SK-N-SH treated with all-trans-retinoic acid at 6 μM for 48 hours (cell line): ENCODE measurements at regions not wholly inside any gene's neighbourhood (a gene's known extent, or its start where the extent isn't known, plus 50 kb on each side); places are given as distances from the start of the nearest gene placed in this dataset.

Source experiments
- ATAC-seq: fragments of 200-7000 bp; cut with Tn5 transposase; 3 replicates; pipeline ENCODE4 v1.9.1; 2020; ENCODE audit warnings: mild to moderate bottlenecking, moderate library complexity
- ARNTL ChIP-seq: fragments of 450-650 bp; formaldehyde crosslinking; IDR thresholded peaks from 2 replicates; pipeline ENCODE4 v1.5.0; 2020; ENCODE audit warnings: low read depth, mild to moderate bottlenecking, moderate library complexity, borderline replicate concordance
- BACH2 ChIP-seq: fragments of 250-450 bp; sonication (Bioruptor Pico); IDR thresholded peaks from 2 replicates; pipeline ENCODE4 v1.9.0; 2021; ENCODE audit warnings: mild to moderate bottlenecking, borderline replicate concordance
- CSDC2 ChIP-seq: fragments of 250-450 bp; sonication (Bioruptor Pico); IDR thresholded peaks from 2 replicates; pipeline ENCODE4 v1.5.0; 2020; ENCODE audit warnings: mild to moderate bottlenecking, moderate library complexity
- ESRRG ChIP-seq: fragments of 250-450 bp; sonication (Bioruptor Pico); IDR thresholded peaks from 2 replicates; pipeline ENCODE4 v1.6.1; 2021; ENCODE audit warnings: mild to moderate bottlenecking
- ISL1 ChIP-seq: fragments of 250-450 bp; sonication (Bioruptor Pico); IDR thresholded peaks from 2 replicates; pipeline ENCODE4 v2.1.2; 2022; ENCODE audit warnings: mild to moderate bottlenecking, moderate library complexity
- OSR1 ChIP-seq: fragments of 250-450 bp; sonication (Bioruptor Pico); IDR thresholded peaks from 2 replicates; pipeline ENCODE4 v1.8.0; 2022; ENCODE audit warnings: moderate library complexity, mild to moderate bottlenecking, inconsistent platforms
- PPARA ChIP-seq: fragments of 250-450 bp; sonication (Bioruptor Pico); IDR thresholded peaks from 2 replicates; pipeline ENCODE4 v1.5.0; 2020; ENCODE audit warnings: mild to moderate bottlenecking, borderline replicate concordance
- RARB ChIP-seq: fragments of 250-450 bp; sonication (Bioruptor Pico); IDR thresholded peaks from 2 replicates; pipeline ENCODE4 v1.8.0; 2021; ENCODE audit warnings: mild to moderate bottlenecking, moderate library complexity
- SNAI2 ChIP-seq: fragments of 250-450 bp; sonication (Bioruptor Pico); IDR thresholded peaks from 2 replicates; pipeline ENCODE4 v1.5.0; 2020; ENCODE audit warnings: mild to moderate bottlenecking, moderate library complexity
- TCF4 ChIP-seq: fragments of 250-450 bp; sonication (Bioruptor Pico); IDR thresholded peaks from 2 replicates; pipeline ENCODE4 v1.8.0; 2021; ENCODE audit warnings: mild to moderate bottlenecking, moderate library complexity, borderline replicate concordance
- TOX ChIP-seq: fragments of 250-450 bp; sonication (Bioruptor Pico); IDR thresholded peaks from 2 replicates; pipeline ENCODE4 v1.8.0; 2021; ENCODE audit warnings: mild to moderate bottlenecking, moderate library complexity, borderline replicate concordance
- ZC3H10 ChIP-seq: fragments of 250-450 bp; sonication (Bioruptor Pico); IDR thresholded peaks from 2 replicates; pipeline ENCODE4 v1.5.1; 2021; ENCODE audit warnings: mild to moderate bottlenecking, moderate library complexity
- ZFP3 ChIP-seq: fragments of 250-450 bp; sonication (Bioruptor Pico); IDR thresholded peaks from 2 replicates; pipeline ENCODE4 v1.5.0; 2020; ENCODE audit warnings: mild to moderate bottlenecking, moderate library complexity
- ZFP30 ChIP-seq: fragments of 450-650 bp; formaldehyde crosslinking; IDR thresholded peaks from 2 replicates; pipeline ENCODE4 v1.5.0; 2022; ENCODE audit warnings: mild to moderate bottlenecking, moderate library complexity
- ZNF70 ChIP-seq: fragments of 450-650 bp; formaldehyde crosslinking; IDR thresholded peaks from 2 replicates; pipeline ENCODE4 v1.5.0; 2020; ENCODE audit warnings: mild to moderate bottlenecking, moderate library complexity
- ZNF8 ChIP-seq: fragments of 450-650 bp; formaldehyde crosslinking; IDR thresholded peaks from 2 replicates; pipeline ENCODE4 v1.5.0; 2020; ENCODE audit warnings: mild to moderate bottlenecking, moderate library complexity
- TF ChIP-seq, protein P1 (sequence below): fragments of 250-450 bp; sonication (Bioruptor Pico); IDR thresholded peaks from 2 replicates; pipeline ENCODE4 v1.8.0; 2020; ENCODE audit warnings: mild to moderate bottlenecking, moderate library complexity, borderline replicate concordance
- TF ChIP-seq, protein P2 (sequence below): fragments of 250-450 bp; sonication (Bioruptor Pico); IDR thresholded peaks from 2 replicates; pipeline ENCODE4 v1.5.1; 2021; ENCODE audit warnings: mild to moderate bottlenecking, moderate library complexity
- TF ChIP-seq, protein P3 (sequence below): fragments of 250-450 bp; sonication (Bioruptor Pico); IDR thresholded peaks from 2 replicates; pipeline ENCODE4 v1.5.1; 2020; ENCODE audit warnings: low read depth, mild to moderate bottlenecking, moderate library complexity
- TF ChIP-seq, protein P4 (sequence below): fragments of 250-450 bp; sonication (Bioruptor Pico); IDR thresholded peaks from 2 replicates; pipeline ENCODE4 v1.8.0; 2021; ENCODE audit warnings: low read depth, mild to moderate bottlenecking, moderate library complexity, borderline replicate concordance
- TF ChIP-seq, protein P5 (sequence below): fragments of 250-450 bp; sonication (Bioruptor Pico); IDR thresholded peaks from 2 replicates; pipeline ENCODE4 v1.5.0; 2020; ENCODE audit warnings: mild to moderate bottlenecking, moderate library complexity

DNA sequence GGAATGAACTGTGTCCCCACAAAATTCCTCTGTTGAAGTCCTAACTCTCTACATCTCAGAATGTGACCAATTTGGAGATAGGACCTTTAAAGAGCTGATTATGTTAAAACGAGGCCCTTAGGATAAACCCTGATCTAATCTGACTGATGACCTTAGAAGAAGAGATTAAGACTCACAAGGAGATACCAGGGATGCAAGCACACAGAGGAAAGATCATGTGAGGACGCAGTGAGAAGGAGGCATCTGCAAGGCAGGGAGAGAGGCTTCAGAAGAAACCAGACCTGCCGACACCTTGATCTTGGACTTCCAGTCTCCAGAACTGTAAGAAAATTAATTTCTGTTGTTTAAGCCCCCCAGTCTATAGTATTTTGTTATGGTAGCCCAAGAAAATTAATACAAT lies 94.9 kb upstream of the ZNF800 start:
- TF ChIP-seq BACH2 (no peak), ARNTL (CRISPR knock-in tag) (no peak), ZNF70 (CRISPR knock-in tag) (no peak), PPARA (CRISPR knock-in tag) (no peak), ZC3H10 (CRISPR knock-in tag) (no peak), ZNF8 (no peak), TOX (no peak), RARB (CRISPR knock-in tag) (no peak), ESRRG (CRISPR knock-in tag) (no peak), ZFP30 (no peak)
- TF ChIP-seq, protein P1, sequence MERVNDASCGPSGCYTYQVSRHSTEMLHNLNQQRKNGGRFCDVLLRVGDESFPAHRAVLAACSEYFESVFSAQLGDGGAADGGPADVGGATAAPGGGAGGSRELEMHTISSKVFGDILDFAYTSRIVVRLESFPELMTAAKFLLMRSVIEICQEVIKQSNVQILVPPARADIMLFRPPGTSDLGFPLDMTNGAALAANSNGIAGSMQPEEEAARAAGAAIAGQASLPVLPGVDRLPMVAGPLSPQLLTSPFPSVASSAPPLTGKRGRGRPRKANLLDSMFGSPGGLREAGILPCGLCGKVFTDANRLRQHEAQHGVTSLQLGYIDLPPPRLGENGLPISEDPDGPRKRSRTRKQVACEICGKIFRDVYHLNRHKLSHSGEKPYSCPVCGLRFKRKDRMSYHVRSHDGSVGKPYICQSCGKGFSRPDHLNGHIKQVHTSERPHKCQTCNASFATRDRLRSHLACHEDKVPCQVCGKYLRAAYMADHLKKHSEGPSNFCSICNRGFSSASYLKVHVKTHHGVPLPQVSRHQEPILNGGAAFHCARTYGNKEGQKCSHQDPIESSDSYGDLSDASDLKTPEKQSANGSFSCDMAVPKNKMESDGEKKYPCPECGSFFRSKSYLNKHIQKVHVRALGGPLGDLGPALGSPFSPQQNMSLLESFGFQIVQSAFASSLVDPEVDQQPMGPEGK (CRISPR knock-in tag) = no peak
- TF ChIP-seq, protein P2, sequence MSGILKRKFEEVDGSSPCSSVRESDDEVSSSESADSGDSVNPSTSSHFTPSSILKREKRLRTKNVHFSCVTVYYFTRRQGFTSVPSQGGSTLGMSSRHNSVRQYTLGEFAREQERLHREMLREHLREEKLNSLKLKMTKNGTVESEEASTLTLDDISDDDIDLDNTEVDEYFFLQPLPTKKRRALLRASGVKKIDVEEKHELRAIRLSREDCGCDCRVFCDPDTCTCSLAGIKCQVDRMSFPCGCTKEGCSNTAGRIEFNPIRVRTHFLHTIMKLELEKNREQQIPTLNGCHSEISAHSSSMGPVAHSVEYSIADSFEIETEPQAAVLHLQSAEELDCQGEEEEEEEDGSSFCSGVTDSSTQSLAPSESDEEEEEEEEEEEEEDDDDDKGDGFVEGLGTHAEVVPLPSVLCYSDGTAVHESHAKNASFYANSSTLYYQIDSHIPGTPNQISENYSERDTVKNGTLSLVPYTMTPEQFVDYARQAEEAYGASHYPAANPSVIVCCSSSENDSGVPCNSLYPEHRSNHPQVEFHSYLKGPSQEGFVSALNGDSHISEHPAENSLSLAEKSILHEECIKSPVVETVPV (CRISPR knock-in tag) = no peak
- TF ChIP-seq, protein P3, sequence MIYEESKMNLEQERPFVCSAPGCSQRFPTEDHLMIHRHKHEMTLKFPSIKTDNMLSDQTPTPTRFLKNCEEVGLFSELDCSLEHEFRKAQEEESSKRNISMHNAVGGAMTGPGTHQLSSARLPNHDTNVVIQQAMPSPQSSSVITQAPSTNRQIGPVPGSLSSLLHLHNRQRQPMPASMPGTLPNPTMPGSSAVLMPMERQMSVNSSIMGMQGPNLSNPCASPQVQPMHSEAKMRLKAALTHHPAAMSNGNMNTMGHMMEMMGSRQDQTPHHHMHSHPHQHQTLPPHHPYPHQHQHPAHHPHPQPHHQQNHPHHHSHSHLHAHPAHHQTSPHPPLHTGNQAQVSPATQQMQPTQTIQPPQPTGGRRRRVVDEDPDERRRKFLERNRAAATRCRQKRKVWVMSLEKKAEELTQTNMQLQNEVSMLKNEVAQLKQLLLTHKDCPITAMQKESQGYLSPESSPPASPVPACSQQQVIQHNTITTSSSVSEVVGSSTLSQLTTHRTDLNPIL (CRISPR knock-in tag) = no peak
- TF ChIP-seq, protein P4, sequence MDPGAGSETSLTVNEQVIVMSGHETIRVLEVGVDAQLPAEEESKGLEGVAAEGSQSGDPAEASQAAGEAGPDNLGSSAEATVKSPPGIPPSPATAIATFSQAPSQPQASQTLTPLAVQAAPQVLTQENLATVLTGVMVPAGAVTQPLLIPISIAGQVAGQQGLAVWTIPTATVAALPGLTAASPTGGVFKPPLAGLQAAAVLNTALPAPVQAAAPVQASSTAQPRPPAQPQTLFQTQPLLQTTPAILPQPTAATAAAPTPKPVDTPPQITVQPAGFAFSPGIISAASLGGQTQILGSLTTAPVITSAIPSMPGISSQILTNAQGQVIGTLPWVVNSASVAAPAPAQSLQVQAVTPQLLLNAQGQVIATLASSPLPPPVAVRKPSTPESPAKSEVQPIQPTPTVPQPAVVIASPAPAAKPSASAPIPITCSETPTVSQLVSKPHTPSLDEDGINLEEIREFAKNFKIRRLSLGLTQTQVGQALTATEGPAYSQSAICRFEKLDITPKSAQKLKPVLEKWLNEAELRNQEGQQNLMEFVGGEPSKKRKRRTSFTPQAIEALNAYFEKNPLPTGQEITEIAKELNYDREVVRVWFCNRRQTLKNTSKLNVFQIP (CRISPR knock-in tag) = no peak
- no peak for ATAC-seq

DNA sequence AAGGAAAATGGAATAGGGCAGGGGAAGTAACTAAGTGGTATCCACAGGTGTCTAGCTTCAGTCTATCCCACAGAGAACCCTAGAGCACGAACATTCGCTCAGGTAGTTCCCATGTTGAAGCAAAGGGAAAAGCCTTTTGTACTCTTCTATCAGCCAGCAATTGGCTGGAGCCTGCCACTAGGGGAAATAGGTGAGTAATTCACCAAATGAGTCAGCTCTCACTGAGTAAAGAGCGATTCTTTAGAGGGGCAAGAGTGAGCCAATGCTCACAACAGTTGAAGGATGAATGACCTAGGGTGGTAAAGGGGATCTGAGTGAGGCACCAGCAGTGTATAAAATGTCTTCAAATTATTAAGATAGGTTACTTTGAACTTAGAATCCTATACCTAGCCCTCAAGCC lies 94.1 kb upstream of the ZNF800 start:
- ATAC-seq = peak; percentile 36; the same call in 2 of the 3 replicates
- no peak for TF ChIP-seq ZNF8
- TF ChIP-seq ZFP3 (CRISPR knock-in tag) = no peak
- TF ChIP-seq, protein P1 (CRISPR knock-in tag) = no peak
- TF ChIP-seq, protein P5, sequence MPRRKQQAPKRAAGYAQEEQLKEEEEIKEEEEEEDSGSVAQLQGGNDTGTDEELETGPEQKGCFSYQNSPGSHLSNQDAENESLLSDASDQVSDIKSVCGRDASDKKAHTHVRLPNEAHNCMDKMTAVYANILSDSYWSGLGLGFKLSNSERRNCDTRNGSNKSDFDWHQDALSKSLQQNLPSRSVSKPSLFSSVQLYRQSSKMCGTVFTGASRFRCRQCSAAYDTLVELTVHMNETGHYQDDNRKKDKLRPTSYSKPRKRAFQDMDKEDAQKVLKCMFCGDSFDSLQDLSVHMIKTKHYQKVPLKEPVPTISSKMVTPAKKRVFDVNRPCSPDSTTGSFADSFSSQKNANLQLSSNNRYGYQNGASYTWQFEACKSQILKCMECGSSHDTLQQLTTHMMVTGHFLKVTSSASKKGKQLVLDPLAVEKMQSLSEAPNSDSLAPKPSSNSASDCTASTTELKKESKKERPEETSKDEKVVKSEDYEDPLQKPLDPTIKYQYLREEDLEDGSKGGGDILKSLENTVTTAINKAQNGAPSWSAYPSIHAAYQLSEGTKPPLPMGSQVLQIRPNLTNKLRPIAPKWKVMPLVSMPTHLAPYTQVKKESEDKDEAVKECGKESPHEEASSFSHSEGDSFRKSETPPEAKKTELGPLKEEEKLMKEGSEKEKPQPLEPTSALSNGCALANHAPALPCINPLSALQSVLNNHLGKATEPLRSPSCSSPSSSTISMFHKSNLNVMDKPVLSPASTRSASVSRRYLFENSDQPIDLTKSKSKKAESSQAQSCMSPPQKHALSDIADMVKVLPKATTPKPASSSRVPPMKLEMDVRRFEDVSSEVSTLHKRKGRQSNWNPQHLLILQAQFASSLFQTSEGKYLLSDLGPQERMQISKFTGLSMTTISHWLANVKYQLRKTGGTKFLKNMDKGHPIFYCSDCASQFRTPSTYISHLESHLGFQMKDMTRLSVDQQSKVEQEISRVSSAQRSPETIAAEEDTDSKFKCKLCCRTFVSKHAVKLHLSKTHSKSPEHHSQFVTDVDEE (CRISPR knock-in tag) = no peak
- TF ChIP-seq ZFP30 = no peak
- no peak for TF ChIP-seq TOX
- TF ChIP-seq TCF4 (CRISPR knock-in tag) = no peak
- no peak for TF ChIP-seq BACH2
- TF ChIP-seq CSDC2 (CRISPR knock-in tag) = no peak
- TF ChIP-seq, protein P2 (CRISPR knock-in tag) = no peak
- no peak for TF ChIP-seq ARNTL (CRISPR knock-in tag)
- TF ChIP-seq ZNF70 (CRISPR knock-in tag) = no peak
- no peak for TF ChIP-seq ZC3H10 (CRISPR knock-in tag)
- TF ChIP-seq, protein P4 (CRISPR knock-in tag) = no peak
- TF ChIP-seq ISL1 (CRISPR knock-in tag) = no peak
- no peak for TF ChIP-seq SNAI2 (CRISPR knock-in tag)
- TF ChIP-seq OSR1 (CRISPR knock-in tag) = no peak
